GM21381 (cell line): ENCODE measurements at regions not wholly inside any gene's neighbourhood (a gene's known extent, or its start where the extent isn't known, plus 50 kb on each side); places are given as distances from the start of the nearest gene placed in this dataset.

Experiments used
- ATAC-seq: cut with Tn5 transposase; IDR thresholded peaks from one replicate; pipeline ENCODE4 v1.9.1; 2021; ENCODE audit warnings: mild to moderate bottlenecking, moderate library complexity; ENCODE audit not compliant: unreplicated experiment

DNA sequence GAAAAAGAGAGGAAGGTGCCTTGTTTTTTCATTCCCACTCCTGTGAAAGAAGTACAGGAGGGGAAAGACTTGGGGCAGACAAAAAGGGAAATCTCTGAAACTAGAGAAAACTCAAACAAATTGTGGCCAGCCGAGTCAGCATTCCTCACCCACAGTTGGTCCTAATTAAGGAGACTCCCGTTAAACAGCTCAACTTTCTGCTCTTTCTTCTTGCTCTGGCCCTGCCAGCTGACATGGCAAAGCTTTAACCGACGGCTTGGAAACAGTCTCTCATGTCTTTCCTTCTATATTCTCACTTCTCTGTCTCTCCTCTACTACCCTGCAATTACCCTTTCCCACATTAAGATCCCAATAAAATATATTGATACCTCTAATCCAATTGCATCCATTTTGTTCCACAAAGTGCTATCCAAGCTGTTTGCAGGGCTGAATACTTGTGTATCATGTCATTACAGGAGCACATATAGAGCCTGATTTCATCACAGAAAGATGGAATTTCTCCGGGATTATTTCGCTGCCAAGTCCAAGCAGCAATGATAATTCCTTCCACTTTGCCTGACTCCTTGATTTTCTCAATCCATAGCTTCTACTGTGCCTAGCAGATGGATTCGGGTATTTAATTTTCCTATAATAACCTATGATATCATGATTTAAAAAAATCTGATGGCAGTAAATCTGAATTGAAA is 65.4 kb upstream of the IPO9 start:
- no peak for ATAC-seq

DNA sequence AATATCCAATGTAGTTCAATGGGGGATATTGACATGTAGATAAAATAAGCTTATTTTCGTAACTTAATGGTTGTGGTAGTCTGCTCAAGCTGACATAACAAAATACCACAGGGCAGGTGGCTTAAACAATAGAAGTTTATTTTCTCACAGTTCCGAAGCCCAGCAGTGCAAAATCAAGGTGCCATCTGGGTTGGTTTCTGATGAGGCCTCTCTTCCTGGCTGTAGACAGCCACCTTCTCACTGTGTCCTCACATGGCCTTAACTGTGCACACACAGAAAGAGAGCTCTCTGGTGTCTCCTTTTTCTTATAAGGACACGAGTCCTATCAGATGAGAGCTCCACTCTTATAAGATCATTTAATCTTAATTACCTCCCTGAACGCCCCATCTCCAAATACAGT is 64.8 kb upstream of the IPO9 start:
- no peak for ATAC-seq

DNA sequence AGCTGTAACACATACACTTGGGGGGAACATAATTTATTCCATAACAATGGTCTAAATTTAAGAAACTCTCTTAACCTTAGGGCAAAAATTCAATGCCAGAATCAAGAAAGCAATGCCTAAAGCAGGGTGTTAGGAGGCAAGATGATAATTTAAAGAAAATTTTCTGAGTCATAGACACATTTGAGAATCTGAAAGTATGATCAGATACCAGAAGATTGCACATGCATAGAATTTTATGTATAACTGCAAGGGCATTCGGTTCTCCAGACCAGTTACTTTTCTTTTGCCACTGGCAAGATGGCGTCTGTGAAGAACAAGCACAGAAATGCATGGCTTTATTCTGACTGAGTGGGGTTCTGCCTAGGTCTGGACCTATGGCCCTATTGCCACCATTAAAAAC is 64.4 kb upstream of the IPO9 start:
- no peak for ATAC-seq

DNA sequence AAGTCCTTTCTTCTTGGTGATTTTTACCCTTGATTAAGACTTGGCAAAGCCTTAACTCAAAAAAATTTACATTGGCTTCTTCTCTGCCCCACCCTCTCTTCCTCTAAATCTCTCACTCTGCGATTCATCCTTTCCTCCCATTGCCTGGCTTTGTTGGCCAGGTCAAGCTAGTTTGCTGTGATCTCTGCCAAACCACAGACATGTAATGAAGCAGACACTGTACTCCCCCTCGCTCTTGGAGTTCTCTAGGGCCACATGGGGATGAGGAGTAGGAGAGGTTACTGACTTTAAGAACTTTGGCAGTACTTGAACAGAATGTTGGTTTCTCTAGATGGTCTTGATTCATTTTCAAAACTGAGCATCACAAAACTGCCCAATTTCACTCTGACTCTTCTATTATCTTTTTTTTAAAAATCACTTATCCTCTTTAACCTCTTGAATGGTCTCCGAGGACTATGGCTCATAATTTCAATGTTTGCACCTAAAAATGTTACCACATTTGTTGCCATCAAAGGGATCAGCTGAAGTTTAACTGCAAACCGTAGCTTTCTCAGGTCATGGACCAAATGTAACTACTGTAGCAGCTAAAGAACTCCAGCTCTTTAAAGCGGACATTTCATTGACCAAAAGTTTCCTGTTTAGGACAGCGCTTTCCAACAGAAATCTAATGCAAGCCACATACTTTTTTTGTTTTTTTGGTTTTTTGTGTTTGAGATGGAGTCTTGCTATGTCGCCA is 62.7 kb upstream of the IPO9 start:
- ATAC-seq, result no peak

DNA sequence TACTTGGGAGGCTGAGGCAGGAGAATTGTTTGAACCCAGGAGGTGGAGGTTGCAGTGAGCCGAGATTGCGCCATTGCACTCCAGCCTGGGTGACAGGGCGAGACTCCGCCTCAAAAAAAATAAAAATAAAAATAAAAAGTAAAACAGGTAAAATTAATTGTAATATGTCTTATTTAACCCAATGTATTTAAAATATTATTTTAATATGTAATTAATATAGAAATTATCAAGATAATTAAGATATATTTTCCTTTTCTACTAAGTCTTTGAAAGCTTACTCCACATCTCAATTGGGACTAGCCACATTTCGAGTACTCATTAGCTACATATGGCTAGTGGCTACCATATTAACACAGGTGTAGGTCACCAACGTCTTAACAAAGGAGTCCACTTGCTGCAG is 61.6 kb upstream of the IPO9 start:
- ATAC-seq, result no peak

DNA sequence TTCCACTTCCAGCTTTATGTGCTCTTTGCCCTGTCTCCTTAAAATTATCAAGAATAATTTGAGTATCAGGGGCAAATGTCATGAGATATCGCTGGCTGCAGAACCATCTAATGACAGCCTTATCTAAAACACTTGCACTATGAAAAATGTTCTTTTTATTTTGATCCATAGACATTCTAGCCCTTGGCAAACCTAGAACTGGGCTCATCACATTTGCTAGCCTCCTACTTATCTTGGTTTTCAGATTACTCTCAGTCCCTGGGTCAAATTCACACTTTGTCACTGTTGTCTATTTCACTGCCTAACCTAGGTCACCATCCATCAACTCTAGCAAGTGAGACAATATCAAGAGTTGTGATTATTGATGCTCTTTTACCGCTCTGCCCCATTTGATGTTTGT is 59.9 kb upstream of the IPO9 start:
- no peak for ATAC-seq

DNA sequence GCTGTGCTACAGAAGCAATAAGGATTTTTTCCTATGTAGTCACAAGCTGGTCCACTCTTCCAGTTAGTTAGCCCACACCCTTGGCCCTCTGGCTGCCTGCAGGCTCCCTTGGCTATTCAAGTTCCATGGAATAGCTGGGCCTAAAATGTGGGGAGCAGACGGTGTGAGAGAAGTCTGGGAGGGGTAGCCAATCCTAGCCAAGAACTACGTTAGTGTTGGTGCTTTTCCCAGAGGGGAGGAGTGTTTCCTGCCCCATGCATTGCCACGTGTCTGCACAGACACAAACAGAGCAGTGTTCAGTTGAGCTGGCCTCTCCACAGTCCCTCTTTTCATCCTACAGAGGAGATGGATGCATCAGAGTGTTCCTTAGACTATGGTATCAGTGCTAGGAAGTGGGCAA is 59.0 kb upstream of the IPO9 start:
- ATAC-seq, result no peak

DNA sequence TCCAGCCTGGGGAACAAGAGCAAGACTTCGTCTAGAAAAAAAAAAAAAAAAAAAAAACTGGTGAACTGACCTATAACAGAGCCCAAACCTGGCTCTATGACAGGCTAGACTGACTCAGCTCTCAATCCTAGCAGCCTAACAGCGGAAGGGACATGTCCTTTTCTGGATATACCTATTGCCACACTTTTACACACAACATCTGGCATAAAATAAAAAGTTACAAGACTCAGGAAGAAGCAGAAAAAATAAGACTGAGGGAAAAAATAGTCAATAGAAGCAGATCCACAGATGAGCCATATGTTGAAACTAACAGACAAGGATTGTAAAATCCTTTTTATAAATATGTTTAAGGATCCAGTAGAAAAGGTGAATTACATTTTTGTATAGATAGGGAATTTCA is 57.5 kb upstream of the IPO9 start:
- no peak for ATAC-seq

DNA sequence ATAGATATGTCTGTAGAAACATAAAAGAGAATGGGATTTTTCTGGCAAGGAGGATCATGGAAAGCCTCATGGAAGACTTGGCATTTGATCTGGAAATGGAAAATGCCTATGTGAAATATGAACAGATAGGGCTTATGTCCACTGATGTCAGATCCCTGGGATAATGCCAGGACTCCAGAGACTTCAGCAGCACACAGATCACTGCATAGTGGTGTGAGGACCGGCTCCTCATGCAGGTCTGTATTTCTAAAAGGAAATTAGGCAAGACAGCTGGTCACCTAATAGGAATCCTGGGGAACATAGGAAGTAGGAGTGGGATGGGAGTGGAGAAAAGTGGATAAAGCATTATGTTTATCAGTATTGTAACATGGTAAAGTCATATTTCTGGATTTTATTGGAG is 56.8 kb upstream of the IPO9 start:
- ATAC-seq, result no peak

DNA sequence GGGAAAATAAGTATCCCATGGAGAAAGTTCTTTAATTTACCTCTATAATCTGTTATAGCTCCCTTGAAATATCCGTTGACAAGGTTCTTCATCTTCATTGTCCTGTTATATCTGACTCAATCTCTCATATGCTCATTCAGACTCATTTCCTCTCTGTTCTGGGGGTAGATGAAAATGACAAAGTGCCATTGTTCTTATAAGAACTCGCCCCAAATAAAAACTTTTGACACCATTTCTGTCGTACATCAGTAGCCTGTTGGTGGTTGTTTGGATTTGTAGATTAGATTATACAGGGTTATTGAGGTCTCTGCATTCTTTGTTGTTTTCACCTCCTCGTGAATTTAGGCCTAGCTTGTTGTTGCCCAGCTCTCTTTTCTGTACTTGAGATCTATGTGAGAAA is 55.2 kb upstream of the IPO9 start:
- no peak for ATAC-seq

DNA sequence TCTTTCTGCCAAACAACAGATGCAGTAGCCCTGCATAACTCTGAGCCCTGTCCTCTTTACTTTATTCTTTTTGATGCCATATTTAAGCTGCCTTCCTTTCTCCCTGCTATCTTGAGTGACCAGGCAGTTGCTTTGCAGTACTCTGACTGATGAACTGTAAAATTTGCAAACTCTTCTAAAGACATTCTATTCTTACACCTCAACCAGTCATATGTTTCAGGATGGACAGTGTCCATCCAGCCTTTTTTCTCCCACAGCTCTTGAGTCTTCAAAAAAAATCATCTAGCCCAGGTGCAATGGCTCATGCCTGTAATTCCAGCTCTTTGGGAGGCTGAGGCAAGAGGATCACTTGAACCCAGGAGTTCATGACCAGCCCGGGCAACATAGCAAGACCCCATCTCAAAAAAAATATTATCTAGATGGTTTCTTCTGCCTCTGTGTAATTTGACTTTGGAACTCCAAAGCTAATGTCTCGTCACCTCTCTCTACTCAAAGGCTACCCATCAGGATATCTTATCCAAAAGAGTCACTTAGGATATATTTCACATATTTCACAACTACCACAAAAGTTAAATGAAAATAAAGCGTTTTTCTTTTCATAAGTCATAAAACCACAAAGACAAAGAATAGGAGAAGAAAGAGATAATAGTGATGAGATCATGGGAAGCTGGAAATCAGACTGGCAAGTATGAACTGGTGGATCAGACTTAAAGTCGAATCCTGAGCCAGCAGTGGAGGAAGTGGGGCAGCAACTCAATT is 54.6 kb upstream of the IPO9 start:
- no peak for ATAC-seq

DNA sequence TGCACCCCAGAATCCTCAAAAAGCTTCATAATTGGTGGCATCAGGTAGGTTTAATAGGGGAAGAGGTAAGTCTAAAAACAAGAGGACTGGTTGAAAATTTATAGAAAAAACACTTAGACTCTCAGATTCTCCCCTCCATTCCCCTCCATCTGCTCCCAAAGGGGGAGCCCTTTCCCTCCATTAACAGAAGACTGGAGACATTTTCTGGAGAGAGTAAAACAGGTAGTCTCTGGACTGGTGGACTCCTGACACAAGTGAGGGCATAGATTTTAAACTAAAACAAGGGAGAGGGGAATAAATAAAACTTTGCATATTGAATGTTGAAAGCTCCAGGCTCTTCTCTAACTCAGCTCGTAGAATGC is 54.0 kb upstream of the IPO9 start:
- no peak for ATAC-seq

DNA sequence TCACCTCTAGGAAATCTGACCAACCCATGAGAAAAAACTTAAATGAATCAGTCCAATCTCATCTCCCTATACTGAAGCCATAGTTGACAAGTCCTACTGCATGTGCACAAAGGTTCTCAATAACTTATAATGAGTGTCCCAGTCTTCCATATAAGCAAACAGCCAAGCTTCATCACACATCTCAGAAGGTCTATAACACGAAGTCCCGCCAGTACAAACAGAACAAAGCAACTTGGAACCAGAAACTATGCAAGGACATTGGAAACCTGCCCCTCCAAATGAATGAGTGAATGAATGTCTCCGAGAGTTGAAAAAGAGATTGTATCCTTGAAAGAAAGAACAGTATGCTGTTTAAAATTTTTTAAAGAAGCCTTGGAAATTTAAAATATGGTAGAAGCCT is 53.6 kb upstream of the IPO9 start:
- ATAC-seq, result no peak

DNA sequence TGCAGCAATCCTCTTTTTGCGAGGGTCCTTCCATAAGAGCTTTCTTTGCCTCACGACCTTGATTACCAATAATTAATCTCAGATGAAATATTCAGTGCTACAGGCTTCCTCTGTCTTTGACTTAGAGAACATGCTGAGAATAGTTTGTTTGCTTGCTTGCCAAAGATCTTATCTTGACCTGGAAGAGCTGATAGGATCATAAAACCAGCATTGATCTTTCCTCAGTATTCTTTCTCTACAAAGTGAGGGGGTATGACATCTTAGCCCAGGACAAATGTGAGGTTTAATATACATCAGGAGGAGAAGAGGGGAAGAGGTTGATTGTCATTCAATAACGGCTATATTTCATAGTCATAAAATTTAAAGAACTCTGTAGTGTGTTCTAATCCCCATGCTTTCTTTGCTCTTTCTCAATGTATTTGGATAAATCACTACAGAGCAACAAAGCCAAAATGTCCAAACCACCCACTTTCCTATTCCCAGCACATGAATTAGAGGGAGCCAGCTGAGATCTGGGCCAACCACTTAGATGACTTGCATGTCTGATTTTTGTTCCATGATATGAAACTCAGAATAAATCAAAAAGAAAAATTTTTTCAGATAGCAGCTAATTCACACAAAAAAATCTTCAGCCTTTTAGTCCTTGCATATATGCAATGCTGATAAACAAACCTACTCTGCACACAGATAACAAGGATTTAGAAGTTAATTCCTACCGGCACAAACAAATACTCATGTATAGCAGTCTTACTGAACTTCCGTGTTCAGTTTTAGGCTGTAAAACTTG is 50.5 kb upstream of the IPO9 start:
- no peak for ATAC-seq
